Stimulated activated memory B cell treated with anti-CD40 and anti-IgM and Interleukin-4, amounts not matched to agents 10 μg/mL and 1 μg/mL and 100 μg/mL, for 72 hours (primary cell): ENCODE measurements at regions not wholly inside any gene's neighbourhood (a gene's known extent, or its start where the extent isn't known, plus 50 kb on each side); places are given as distances from the start of the nearest gene placed in this dataset.

ENCODE experiments used
- ATAC-seq: fragments of 150-1000 bp; cut with Tn5 transposase; 2 replicates; pipeline ENCODE4 v1.10.0; 2021
- H3K27ac Mint-ChIP-seq: one replicate; pipeline ENCODE4 v1.8.0; 2022; ENCODE audit warnings: mild to moderate bottlenecking, mixed read lengths
- H3K27me3 Mint-ChIP-seq: one replicate; pipeline ENCODE4 v1.8.0; 2022; ENCODE audit warnings: mixed read lengths
- H3K36me3 Mint-ChIP-seq: one replicate; pipeline ENCODE4 v1.8.0; 2022; ENCODE audit warnings: mixed read lengths
- H3K4me1 Mint-ChIP-seq: one replicate; pipeline ENCODE4 v1.8.0; 2022; ENCODE audit warnings: mixed read lengths
- H3K4me3 Mint-ChIP-seq: one replicate; pipeline ENCODE4 v1.8.0; 2022; ENCODE audit warnings: mild to moderate bottlenecking, moderate library complexity, mixed read lengths
- H3K9me3 Mint-ChIP-seq: one replicate; pipeline ENCODE4 v1.8.0; 2022; ENCODE audit warnings: mixed read lengths

GRCh38 chr2:120884472-120885290 lies 149.0 kb downstream of the GLI2 start:
- no peak overlapping the region for H3K4me3 Mint-ChIP-seq
- H3K27me3 Mint-ChIP-seq = peaks cover 8% of the 10 kb centered on the region
- no peak for ATAC-seq
- H3K4me1 Mint-ChIP-seq = no peaks in the 10 kb centered on the region
- no peaks in the 10 kb centered on the region for H3K36me3 Mint-ChIP-seq
- no peaks in the 10 kb centered on the region for H3K9me3 Mint-ChIP-seq
- H3K27ac Mint-ChIP-seq = no peak overlapping the region

- no peak for ATAC-seq
- Mint-ChIP-seq H3K9me3 (no peaks in the 10 kb centered on the region), H3K27me3 (peaks cover 8% of the 10 kb centered on the region), H3K36me3 (no peaks in the 10 kb centered on the region), H3K4me1 (no peaks in the 10 kb centered on the region), H3K27ac (no peak overlapping the region), H3K4me3 (no peak overlapping the region)
Measured at GRCh38 chr2:120885321-120885720, 149.7 kb downstream of the GLI2 start.

GRCh38 chr2:120885749-120886148 lies 150.1 kb downstream of the GLI2 start:
- Mint-ChIP-seq H3K4me1 (no peaks in the 10 kb centered on the region), H3K4me3 (no peak overlapping the region), H3K9me3 (no peaks in the 10 kb centered on the region), H3K27me3 (peaks cover 8% of the 10 kb centered on the region), H3K27ac (no peak overlapping the region), H3K36me3 (no peaks in the 10 kb centered on the region)
- ATAC-seq = no peak

GRCh38 chr2:120886534-120887319 lies 151.1 kb downstream of the GLI2 start:
- no peak for ATAC-seq
- no peak overlapping the region for H3K27ac Mint-ChIP-seq
- H3K4me3 Mint-ChIP-seq = no peak overlapping the region
- H3K9me3 Mint-ChIP-seq = no peaks in the 10 kb centered on the region
- peaks cover 8% of the 10 kb centered on the region for H3K27me3 Mint-ChIP-seq
- no peaks in the 10 kb centered on the region for H3K36me3 Mint-ChIP-seq
- H3K4me1 Mint-ChIP-seq = no peaks in the 10 kb centered on the region

GRCh38 chr2:120887320-120887697 lies 151.6 kb downstream of the GLI2 start:
- H3K27ac Mint-ChIP-seq = no peak overlapping the region
- no peaks in the 10 kb centered on the region for H3K36me3 Mint-ChIP-seq
- no peaks in the 10 kb centered on the region for H3K4me1 Mint-ChIP-seq
- ATAC-seq = no peak
- H3K27me3 Mint-ChIP-seq = peaks cover 8% of the 10 kb centered on the region
- H3K9me3 Mint-ChIP-seq = no peaks in the 10 kb centered on the region
- H3K4me3 Mint-ChIP-seq = no peak overlapping the region

GRCh38 chr2:120887741-120888231 lies 152.1 kb downstream of the GLI2 start:
- Mint-ChIP-seq H3K36me3 (no peaks in the 10 kb centered on the region), H3K4me1 (no peaks in the 10 kb centered on the region), H3K4me3 (no peak overlapping the region), H3K27ac (no peak overlapping the region), H3K9me3 (no peaks in the 10 kb centered on the region), H3K27me3 (peaks cover 8% of the 10 kb centered on the region)
- no peak for ATAC-seq

GRCh38 chr2:120888851-120889250 lies 153.2 kb downstream of the GLI2 start:
- Mint-ChIP-seq H3K9me3 (no peaks in the 10 kb centered on the region), H3K4me1 (no peaks in the 10 kb centered on the region), H3K27me3 (peaks cover 8% of the 10 kb centered on the region), H3K4me3 (no peak overlapping the region), H3K36me3 (no peaks in the 10 kb centered on the region), H3K27ac (no peak overlapping the region)
- no peak for ATAC-seq

- no peaks in the 10 kb centered on the region for H3K4me1 Mint-ChIP-seq
- no peak for ATAC-seq
- no peak overlapping the region for H3K27ac Mint-ChIP-seq
- H3K4me3 Mint-ChIP-seq = no peak overlapping the region
- H3K27me3 Mint-ChIP-seq = peaks cover 8% of the 10 kb centered on the region
- no peaks in the 10 kb centered on the region for H3K9me3 Mint-ChIP-seq
- no peaks in the 10 kb centered on the region for H3K36me3 Mint-ChIP-seq
Measured at GRCh38 chr2:120889936-120890335, 154.3 kb downstream of the GLI2 start.

- no peak overlapping the region for H3K4me3 Mint-ChIP-seq
- no peak overlapping the region for H3K27ac Mint-ChIP-seq
- no peaks in the 10 kb centered on the region for H3K9me3 Mint-ChIP-seq
- ATAC-seq = no peak
- no peaks in the 10 kb centered on the region for H3K4me1 Mint-ChIP-seq
- H3K27me3 Mint-ChIP-seq = peaks cover 6% of the 10 kb centered on the region
- no peaks in the 10 kb centered on the region for H3K36me3 Mint-ChIP-seq
Measured at GRCh38 chr2:120890566-120891360, 155.1 kb downstream of the GLI2 start.

GRCh38 chr2:120892271-120892966 lies 156.8 kb downstream of the GLI2 start:
- Mint-ChIP-seq H3K4me1 (no peaks in the 10 kb centered on the region), H3K9me3 (no peaks in the 10 kb centered on the region), H3K27me3 (no peaks in the 10 kb centered on the region), H3K27ac (no peak overlapping the region), H3K36me3 (no peaks in the 10 kb centered on the region), H3K4me3 (no peak overlapping the region)
- ATAC-seq = no peak

- Mint-ChIP-seq H3K4me3 (no peak overlapping the region), H3K9me3 (no peaks in the 10 kb centered on the region), H3K36me3 (no peaks in the 10 kb centered on the region), H3K4me1 (no peaks in the 10 kb centered on the region), H3K27me3 (no peaks in the 10 kb centered on the region), H3K27ac (no peak overlapping the region)
- no peak for ATAC-seq
Measured at GRCh38 chr2:120892967-120893667, 157.4 kb downstream of the GLI2 start.

- Mint-ChIP-seq H3K9me3 (no peaks in the 10 kb centered on the region), H3K27ac (no peak overlapping the region), H3K36me3 (no peaks in the 10 kb centered on the region), H3K27me3 (no peaks in the 10 kb centered on the region), H3K4me3 (no peak overlapping the region), H3K4me1 (no peaks in the 10 kb centered on the region)
- ATAC-seq = no peak
Measured at GRCh38 chr2:120893811-120894584, 158.3 kb downstream of the GLI2 start.

GRCh38 chr2:120894966-120895365 lies 159.3 kb downstream of the GLI2 start:
- no peak for ATAC-seq
- H3K27ac Mint-ChIP-seq = no peak overlapping the region
- no peaks in the 10 kb centered on the region for H3K4me1 Mint-ChIP-seq
- no peak overlapping the region for H3K4me3 Mint-ChIP-seq
- H3K36me3 Mint-ChIP-seq = no peaks in the 10 kb centered on the region
- no peaks in the 10 kb centered on the region for H3K27me3 Mint-ChIP-seq
- no peaks in the 10 kb centered on the region for H3K9me3 Mint-ChIP-seq

GRCh38 chr2:120896126-120896525 lies 160.5 kb downstream of the GLI2 start:
- H3K36me3 Mint-ChIP-seq = no peaks in the 10 kb centered on the region
- H3K27ac Mint-ChIP-seq = no peak overlapping the region
- no peaks in the 10 kb centered on the region for H3K27me3 Mint-ChIP-seq
- H3K9me3 Mint-ChIP-seq = no peaks in the 10 kb centered on the region
- H3K4me3 Mint-ChIP-seq = no peak overlapping the region
- no peak for ATAC-seq
- no peaks in the 10 kb centered on the region for H3K4me1 Mint-ChIP-seq
